Lower leg skin (tissue), 4 donors: ENCODE measurements at regions not wholly inside any gene's neighbourhood (a gene's known extent, or its start where the extent isn't known, plus 50 kb on each side); places are given as distances from the start of the nearest gene placed in this dataset.
"Not testable (repeated sequence)": the region's sequence is repeated elsewhere in the genome, so short reads cannot be mapped to it uniquely, and the experiment has no call there.

ENCODE experiments used
- DNase-seq, 2 donors: peaks; one replicate each; pipeline ENCODE4 v3.0.0-alpha.2; 2019; ENCODE audit warnings: low spot score in 2 of 2
- H3K4me3 ChIP-seq: fragments of 200-600 bp; sonication (generic); 2 replicates; pipeline ENCODE4 v1.5.1; 2017; ENCODE audit warnings: mild to moderate bottlenecking, low read depth; ENCODE audit not compliant: poor library complexity, severe bottlenecking
- CTCF ChIP-seq, 3 donors: fragments of 450-650 bp; IDR thresholded peaks; one replicate each; pipeline ENCODE4 v1.5.1; 2016; ENCODE audit warnings: antibody characterized with exemption in 3 of 3, mild to moderate bottlenecking in 3 of 3, moderate library complexity in 2 of 3
- POLR2A ChIP-seq, 2 donors: fragments of 450-650 bp; IDR thresholded peaks; one replicate each; pipeline ENCODE4 v1.6.1; 2016 to 2017; ENCODE audit warnings: antibody characterized with exemption in 2 of 2, mild to moderate bottlenecking in 1 of 2, moderate library complexity in 1 of 2
- WGBS, 2 donors: methylation state at CpG; one replicate each; pipeline ENCODE4 v1.1.5; 2018; 5-methylcytosine and 5-hydroxymethylcytosine counted together
- intact Hi-C: fragments of 100-400 bp; cut with DNase I; formaldehyde crosslinking; loops from one replicate; pipeline ENCODE4 v1.15.0; 2023; ENCODE audit warnings: low total_unique reads

DNA sequence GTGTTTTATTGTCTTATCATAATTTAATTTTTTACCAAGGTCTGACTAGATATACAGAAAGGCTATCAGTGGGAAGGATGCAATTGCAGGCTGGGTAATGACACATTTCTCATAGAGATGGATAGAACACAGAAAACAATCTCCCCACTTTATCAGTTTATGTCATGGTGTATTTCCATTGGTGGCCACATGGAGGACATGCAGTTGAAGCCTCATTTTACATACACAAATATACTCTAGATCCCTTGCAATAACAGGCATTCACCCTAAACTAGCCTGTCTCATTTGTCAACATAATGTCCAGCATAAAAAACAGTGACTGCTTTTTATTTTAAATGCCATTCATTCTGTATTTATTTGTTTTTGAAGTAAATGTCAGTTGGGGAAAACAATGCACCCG lies 526.3 kb downstream of the GABRG2 start:
- TF ChIP-seq POLR2A (IDR thresholded peaks at IDR 0.05) = no peak
- no peak for TF ChIP-seq CTCF (IDR thresholded peaks at IDR 0.05)
- intact Hi-C loops = no loop called here
- no peak for DNase-seq
- WGBS, 2 donors = 79 to 91% methylated on average over 1 of the region's 1 CpG
- H3K4me3 ChIP-seq = no peak overlapping the region

DNA sequence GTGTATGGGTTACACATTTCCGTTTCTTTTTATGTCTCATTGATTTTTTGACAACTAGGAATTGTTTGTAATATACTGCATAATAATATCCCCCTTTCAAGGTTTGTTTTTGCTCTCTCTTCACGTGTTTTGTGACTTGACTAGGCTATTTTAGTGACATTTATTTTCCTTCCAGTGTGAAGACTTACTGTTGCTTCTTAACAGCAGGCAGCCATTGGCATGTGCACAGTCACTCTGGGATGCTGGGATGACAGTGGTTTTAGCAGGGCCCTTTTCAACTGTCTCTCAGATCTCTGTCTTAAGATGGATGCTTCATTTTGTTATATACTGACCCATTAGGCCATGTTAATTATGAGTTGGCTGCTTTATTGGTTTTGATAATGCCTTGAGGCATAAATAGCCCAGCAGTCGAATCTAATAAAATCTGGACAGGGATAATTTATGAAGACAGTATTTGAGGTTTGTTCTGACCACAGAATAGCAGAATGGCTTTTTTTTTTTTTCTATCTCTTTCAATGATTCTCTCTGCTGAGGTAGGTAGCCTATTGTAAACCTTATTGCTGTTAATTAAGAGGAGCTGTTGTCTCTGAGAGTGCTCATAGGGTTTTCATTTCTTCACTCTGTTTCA lies 536.0 kb downstream of the GABRG2 start:
- H3K4me3 ChIP-seq = no peak overlapping the region
- TF ChIP-seq POLR2A (IDR thresholded peaks at IDR 0.05) = no peak
- TF ChIP-seq CTCF (IDR thresholded peaks at IDR 0.05) = no peak
- intact Hi-C loops = no loop called here
- WGBS, 2 donors = 36 to 52% methylated on average over 3 of the region's 3 CpGs
- DNase-seq = no peak

GRCh38 chr5:162607879-162608278 lies 540.3 kb downstream of the GABRG2 start:
- no peak for DNase-seq
- TF ChIP-seq CTCF (IDR thresholded peaks at IDR 0.05) (no peak), POLR2A (IDR thresholded peaks at IDR 0.05) (no peak)
- intact Hi-C loops = no loop called here
- WGBS, 2 donors = 73 to 75% methylated on average over 4 of the region's 4 CpGs
- H3K4me3 ChIP-seq = no peak overlapping the region

- intact Hi-C loops, H3K4me3 ChIP-seq, DNase-seq: not testable (repeated sequence)
- 92 to 95% methylated on average over 7 to 23 of the region's 26 CpGs for WGBS, 2 donors
These were observed 554.2 kb downstream of the GABRG2 start for GRCh38 chr5:162621726-162622263.

- H3K4me3 ChIP-seq = no peak overlapping the region
- intact Hi-C loops = no loop called here
These were observed 556.5 kb downstream of the GABRG2 start for GRCh38 chr5:162624110-162624509.

GRCh38 chr5:162637481-162637880 lies 569.9 kb downstream of the GABRG2 start:
- DNase-seq = no peak
- no peak overlapping the region for H3K4me3 ChIP-seq
- intact Hi-C loops = no loop called here
- 84 to 89% methylated on average over 7 of the region's 7 CpGs for WGBS, 2 donors
- TF ChIP-seq CTCF (IDR thresholded peaks at IDR 0.05) = no peak
- no peak for TF ChIP-seq POLR2A (IDR thresholded peaks at IDR 0.05)

More at GRCh38 chr5:162624110-162624509, 556.5 kb downstream of the GABRG2 start:
- no peak for TF ChIP-seq POLR2A (IDR thresholded peaks at IDR 0.05)
- no peak for TF ChIP-seq CTCF (IDR thresholded peaks at IDR 0.05)
- no peak for DNase-seq
- 79 to 86% methylated on average over 5 of the region's 5 CpGs for WGBS, 2 donors
